ENCODE measurements at regions not wholly inside any gene's neighbourhood (a gene's known extent, or its start where the extent isn't known, plus 50 kb on each side); places are given as distances from the start of the nearest gene placed in this dataset.

DNA sequence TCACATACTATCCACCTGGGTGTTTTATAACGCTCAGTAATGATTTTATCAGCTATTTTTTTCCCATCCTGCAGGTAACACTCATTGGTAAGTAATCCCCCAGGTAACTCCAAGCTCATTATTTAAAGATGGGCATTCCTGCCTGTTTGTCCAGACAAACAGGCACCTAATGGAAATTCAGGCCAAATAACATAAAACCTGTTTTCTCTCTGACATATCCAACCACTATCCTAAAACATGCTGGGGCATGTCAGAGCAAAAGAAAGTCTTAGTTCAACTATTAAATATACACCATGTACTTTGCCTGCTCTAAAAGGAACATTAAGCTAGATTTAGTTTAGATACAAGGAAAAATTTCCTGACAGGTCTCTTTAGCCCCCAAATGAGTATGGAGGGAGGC is 987.7 kb downstream of the TTLL7 start:
- TF ChIP-seq POLR2A (IDR thresholded peaks at IDR 0.05), result no peak
- TF ChIP-seq, protein P1, sequence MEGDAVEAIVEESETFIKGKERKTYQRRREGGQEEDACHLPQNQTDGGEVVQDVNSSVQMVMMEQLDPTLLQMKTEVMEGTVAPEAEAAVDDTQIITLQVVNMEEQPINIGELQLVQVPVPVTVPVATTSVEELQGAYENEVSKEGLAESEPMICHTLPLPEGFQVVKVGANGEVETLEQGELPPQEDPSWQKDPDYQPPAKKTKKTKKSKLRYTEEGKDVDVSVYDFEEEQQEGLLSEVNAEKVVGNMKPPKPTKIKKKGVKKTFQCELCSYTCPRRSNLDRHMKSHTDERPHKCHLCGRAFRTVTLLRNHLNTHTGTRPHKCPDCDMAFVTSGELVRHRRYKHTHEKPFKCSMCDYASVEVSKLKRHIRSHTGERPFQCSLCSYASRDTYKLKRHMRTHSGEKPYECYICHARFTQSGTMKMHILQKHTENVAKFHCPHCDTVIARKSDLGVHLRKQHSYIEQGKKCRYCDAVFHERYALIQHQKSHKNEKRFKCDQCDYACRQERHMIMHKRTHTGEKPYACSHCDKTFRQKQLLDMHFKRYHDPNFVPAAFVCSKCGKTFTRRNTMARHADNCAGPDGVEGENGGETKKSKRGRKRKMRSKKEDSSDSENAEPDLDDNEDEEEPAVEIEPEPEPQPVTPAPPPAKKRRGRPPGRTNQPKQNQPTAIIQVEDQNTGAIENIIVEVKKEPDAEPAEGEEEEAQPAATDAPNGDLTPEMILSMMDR (IDR thresholded peaks at IDR 0.05), result no peak

All from uterus (tissue), 2 donors.